ENCODE measurements at regions not wholly inside any gene's neighbourhood (a gene's known extent, or its start where the extent isn't known, plus 50 kb on each side); places are given as distances from the start of the nearest gene placed in this dataset.

DNA sequence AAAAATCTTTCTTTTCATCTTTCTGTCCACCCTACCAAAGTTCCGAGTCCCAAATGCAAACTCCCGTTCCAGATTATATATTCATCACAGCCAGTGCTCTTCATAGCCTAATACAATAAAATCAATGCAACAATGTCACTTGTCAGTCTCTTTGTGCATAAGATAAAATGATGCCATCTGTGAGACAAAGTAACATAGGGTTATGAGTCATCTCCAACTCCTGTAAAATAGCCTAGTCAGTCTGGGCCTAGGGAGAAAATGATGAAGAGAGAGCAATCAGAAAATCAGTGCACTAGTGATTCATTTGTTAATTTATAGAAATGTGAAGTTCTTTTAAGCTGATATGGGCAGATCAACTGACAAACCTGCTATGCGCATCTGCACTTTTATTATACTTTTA, 689.1 kb upstream of the DIAPH2 start:
- TF ChIP-seq, protein P1, sequence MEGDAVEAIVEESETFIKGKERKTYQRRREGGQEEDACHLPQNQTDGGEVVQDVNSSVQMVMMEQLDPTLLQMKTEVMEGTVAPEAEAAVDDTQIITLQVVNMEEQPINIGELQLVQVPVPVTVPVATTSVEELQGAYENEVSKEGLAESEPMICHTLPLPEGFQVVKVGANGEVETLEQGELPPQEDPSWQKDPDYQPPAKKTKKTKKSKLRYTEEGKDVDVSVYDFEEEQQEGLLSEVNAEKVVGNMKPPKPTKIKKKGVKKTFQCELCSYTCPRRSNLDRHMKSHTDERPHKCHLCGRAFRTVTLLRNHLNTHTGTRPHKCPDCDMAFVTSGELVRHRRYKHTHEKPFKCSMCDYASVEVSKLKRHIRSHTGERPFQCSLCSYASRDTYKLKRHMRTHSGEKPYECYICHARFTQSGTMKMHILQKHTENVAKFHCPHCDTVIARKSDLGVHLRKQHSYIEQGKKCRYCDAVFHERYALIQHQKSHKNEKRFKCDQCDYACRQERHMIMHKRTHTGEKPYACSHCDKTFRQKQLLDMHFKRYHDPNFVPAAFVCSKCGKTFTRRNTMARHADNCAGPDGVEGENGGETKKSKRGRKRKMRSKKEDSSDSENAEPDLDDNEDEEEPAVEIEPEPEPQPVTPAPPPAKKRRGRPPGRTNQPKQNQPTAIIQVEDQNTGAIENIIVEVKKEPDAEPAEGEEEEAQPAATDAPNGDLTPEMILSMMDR (IDR thresholded peaks at IDR 0.05; ENCODE audit: borderline replicate concordance, control extremely low read depth, extremely low read depth, insufficient read depth, missing control alignments), result no peak
- in situ Hi-C loops (cut with MboI; ENCODE audit: low sequenced_read_pairs, unreplicated experiment), result no loop called here
- DNase-seq (ENCODE audit: low spot score), result no peak

DNA sequence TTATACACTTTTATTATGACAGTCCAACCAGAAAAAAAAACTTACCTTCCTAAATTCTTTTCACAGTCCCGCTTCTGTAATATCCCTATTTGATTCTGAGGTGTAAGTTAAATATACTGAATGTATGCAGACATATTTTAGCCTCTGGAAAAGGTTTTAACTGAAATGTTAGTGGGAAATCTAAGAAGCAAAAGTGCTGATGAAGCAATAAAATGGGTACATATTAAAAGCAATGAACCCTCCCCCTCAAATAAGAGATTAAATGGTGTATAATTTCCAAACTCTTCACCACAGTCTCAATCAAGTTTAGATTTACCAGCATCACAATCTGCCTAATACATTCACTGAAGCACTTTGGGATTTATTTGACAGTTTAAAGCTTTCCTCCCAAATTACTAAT, 688.3 kb upstream of the DIAPH2 start:
- in situ Hi-C loops (cut with MboI; ENCODE audit: low sequenced_read_pairs, unreplicated experiment), result no loop called here
- TF ChIP-seq, protein P1 (IDR thresholded peaks at IDR 0.05; ENCODE audit: borderline replicate concordance, control extremely low read depth, extremely low read depth, insufficient read depth, missing control alignments), result no peak
- DNase-seq (ENCODE audit: low spot score), result no peak

DNA sequence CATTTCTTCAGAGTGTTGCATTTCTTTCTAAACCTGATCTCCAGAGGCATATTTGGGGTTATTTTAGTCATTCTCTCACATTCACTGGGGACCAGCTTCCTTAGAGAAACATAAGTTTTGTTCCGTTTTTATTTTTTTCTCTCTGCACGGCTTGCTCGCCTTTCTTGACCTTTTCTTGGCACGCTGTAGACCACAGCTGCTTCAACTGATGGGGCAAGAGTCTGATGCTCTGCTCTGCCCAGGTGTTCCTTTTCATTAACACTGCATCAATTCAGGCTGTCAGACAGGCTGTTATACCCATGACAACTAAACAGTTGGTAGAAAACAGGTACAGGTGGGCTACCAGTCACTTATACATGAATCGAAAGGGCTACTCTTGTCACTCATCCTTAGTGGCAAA, 682.2 kb upstream of the DIAPH2 start:
- DNase-seq (ENCODE audit: low spot score), result no peak
- TF ChIP-seq, protein P1 (IDR thresholded peaks at IDR 0.05; ENCODE audit: borderline replicate concordance, control extremely low read depth, extremely low read depth, insufficient read depth, missing control alignments), result no peak
- in situ Hi-C loops (cut with MboI; ENCODE audit: low sequenced_read_pairs, unreplicated experiment), result no loop called here

DNA sequence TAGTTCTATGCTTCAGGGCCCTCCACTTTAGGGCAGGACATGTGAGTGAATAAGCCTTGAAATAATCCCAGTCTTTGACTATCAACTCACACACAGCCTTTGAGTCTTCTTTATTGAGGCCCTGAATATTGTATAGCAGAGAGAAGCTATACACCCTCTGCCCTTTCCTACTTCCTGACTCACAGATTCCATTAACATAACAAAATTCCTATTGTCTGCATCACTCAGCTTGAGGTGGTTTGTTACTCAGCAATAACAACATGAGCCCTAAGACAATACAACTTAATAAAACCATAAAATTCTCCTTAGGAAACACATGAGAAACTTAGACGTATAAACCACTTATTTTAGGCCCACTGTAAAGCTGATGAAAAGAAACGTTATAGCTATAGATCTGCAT, 680.3 kb upstream of the DIAPH2 start:
- DNase-seq (ENCODE audit: low spot score), result no peak
- TF ChIP-seq, protein P1 (IDR thresholded peaks at IDR 0.05; ENCODE audit: borderline replicate concordance, control extremely low read depth, extremely low read depth, insufficient read depth, missing control alignments), result no peak
- in situ Hi-C loops (cut with MboI; ENCODE audit: low sequenced_read_pairs, unreplicated experiment), result no loop called here

DNA sequence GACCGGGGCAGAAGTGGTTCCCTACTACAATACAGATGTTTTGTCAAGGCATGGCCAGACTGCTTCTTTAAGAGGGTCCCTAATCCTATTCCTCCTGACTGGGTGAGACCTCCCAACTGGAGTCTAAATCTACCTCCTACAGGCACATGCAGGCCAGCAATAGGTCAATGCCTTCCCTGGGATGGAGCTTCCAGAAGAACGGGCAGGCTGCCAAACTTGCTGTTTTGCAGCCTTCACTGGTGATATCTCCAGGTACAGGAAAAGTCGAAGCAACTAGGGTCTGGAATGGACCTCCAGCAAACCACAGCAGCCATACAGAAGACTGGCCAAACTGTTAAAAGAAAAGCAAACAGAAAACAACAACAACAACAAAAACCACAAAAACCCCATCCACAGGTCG, 678.4 kb upstream of the DIAPH2 start:
- in situ Hi-C loops (cut with MboI; ENCODE audit: low sequenced_read_pairs, unreplicated experiment), result no loop called here

DNA sequence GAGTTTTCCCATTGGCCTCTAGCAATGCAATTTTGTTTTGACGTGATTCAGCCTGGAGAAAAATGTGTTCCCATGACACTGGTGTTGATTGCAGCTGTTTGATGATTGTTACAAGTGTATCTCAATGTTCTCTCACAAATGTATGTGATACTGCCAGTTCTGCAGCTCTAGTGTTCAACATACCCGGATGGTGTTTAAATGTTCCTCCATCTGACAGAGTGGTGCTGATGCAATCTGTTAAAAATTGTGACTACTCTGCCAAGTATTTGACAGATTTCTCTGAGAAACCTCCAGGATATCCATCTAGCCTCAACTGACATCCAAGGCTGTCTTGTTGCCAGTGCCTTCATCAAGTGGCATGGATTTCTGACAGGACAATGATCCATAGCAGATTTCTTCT, 657.2 kb upstream of the DIAPH2 start:
- no peak for DNase-seq (ENCODE audit: low spot score)
- TF ChIP-seq, protein P1 (IDR thresholded peaks at IDR 0.05; ENCODE audit: borderline replicate concordance, control extremely low read depth, extremely low read depth, insufficient read depth, missing control alignments), result no peak
- in situ Hi-C loops (cut with MboI; ENCODE audit: low sequenced_read_pairs, unreplicated experiment), result no loop called here

More for the DNA sequence above, 678.4 kb upstream of the DIAPH2 start:
- TF ChIP-seq, protein P1 (IDR thresholded peaks at IDR 0.05; ENCODE audit: borderline replicate concordance, control extremely low read depth, extremely low read depth, insufficient read depth, missing control alignments), result no peak
- DNase-seq (ENCODE audit: low spot score), result no peak

DNA sequence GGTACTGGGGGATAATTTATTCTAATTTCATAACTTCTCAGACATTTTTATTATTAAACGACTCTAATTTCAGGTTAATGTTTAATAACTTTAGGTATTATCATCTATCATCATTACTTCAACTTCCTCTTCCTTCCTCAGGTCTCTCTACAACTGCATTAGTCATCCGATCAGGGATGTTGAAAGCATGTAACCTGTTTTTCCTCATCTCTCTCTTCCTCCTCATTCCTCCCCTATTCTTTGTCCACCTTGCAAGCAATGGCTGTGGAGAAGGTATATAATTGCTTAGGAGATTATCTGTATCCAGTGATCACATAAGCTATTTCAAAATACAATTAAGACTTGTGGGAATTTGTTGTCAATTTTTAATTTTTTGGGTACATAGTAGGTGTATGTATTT, 632.6 kb upstream of the DIAPH2 start:
- no peak for DNase-seq (ENCODE audit: low spot score)
- in situ Hi-C loops (cut with MboI; ENCODE audit: low sequenced_read_pairs, unreplicated experiment), result no loop called here
- TF ChIP-seq, protein P1 (IDR thresholded peaks at IDR 0.05; ENCODE audit: borderline replicate concordance, control extremely low read depth, extremely low read depth, insufficient read depth, missing control alignments), result no peak
